ENCODE measurements at regions not wholly inside any gene's neighbourhood (a gene's known extent, or its start where the extent isn't known, plus 50 kb on each side); places are given as distances from the start of the nearest gene placed in this dataset.
A peak's percentile ranks its signal among the peaks of the same experiment; 100 is the strongest.

DNA sequence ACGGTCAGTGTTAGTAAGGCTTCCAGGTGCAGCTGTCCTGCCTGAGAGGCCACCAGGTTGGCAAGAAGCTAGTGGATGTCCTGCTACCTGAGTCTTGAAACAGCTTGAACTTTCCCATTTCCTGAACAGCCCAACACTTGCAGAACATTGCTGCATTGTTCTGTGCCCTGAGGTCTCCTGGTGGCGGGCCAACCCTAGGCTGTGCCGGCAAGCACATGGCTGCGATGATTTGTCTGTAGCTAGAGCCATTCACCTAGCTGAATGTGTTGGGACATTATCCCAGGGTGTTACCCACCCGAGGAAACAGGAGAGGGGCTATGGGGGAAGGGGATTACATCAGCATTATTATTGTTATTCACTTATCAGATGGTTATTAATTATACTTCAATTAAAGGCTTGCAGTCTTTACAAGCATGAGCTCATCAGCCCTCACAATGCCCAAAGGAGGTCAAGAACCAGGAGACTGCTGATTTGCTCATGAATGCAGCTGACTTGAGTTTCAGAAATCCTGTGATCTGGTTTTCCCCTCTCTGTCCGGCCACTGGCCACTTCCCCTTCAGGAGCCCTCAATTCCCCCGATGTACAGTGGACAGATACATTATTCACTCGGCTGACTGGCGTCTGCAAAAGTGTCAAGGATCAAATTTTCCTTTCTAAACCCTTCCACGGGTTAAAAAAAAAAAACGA lies 187.6 kb upstream of the TSC22D1 start:
- no peak overlapping the region for H2AK5ac ChIP-seq (ENCODE audit: low read depth, low read length)
- no peak overlapping the region for H3K4ac ChIP-seq (replicated peaks; ENCODE audit: insufficient read length, low read depth, low read length)
- H2BK20ac ChIP-seq (ENCODE audit: low read length) = no peak overlapping the region
- DNase-seq (ENCODE audit: low read depth in 1 of 2, low spot score in 2 of 2) (no peak), FAIRE-seq (no peak)
- ChIA-PET POLR2A (ENCODE audit: partially characterized antibody) (interaction anchor here (0.6 to 0.8 kb wide), 2 partner anchors 36 to 55 kb away, joined by 3 read pairs; no protein-coding TSS in a partner anchor), CTCF (ENCODE audit: partially characterized antibody) (interaction anchor here (0.9 kb wide), 1 partner anchor 112 kb away, joined by 5 read pairs; no protein-coding TSS in a partner anchor)
- peak overlapping the region; percentile 3 for H2AFZ ChIP-seq (ENCODE audit: low read length)
- H3K9ac ChIP-seq (replicated peaks in 1 of 4; ENCODE audit: extremely low read depth in 1 of 4, low read depth in 3 of 4, low read length in 3 of 4) = no peak overlapping the region
- H3K4me1 ChIP-seq (replicated peaks in 1 of 4; ENCODE audit: control insufficient read depth in 3 of 4, insufficient read depth in 4 of 4, low read length in 3 of 4) = peaks cover 0 to 10% (median 2%) of the 10 kb centered on the region in 4 experiments; a peak in 3 of 7 replicates
- H2BK120ac ChIP-seq (replicated peaks; ENCODE audit: low read depth, low read length) = no peak overlapping the region
- H4K20me1 ChIP-seq (replicated peaks in 1 of 2; ENCODE audit: control insufficient read depth in 1 of 2, insufficient read depth in 2 of 2, low read length in 2 of 2) = no peaks in the 10 kb centered on the region
- H3K4me2 ChIP-seq (ENCODE audit: insufficient read depth in 1 of 2, low read depth in 2 of 2, low read length in 2 of 2) = no peak overlapping the region
- no peak overlapping the region for H2BK15ac ChIP-seq (ENCODE audit: low read length)
- peak overlapping the region; percentile 62; the same call in 1 of the 2 replicates for H2BK12ac ChIP-seq (ENCODE audit: low read depth, low read length)
- H3K23me2 ChIP-seq (ENCODE audit: low read depth, low read length) = no peaks in the 10 kb centered on the region; the same call in 1 of the 2 replicates
- no peak overlapping the region for H4K8ac ChIP-seq (ENCODE audit: extremely low read depth, insufficient read depth, low read length)
- WGBS, 2 experiments (ENCODE audit: extremely low coverage in 1 of 2, insufficient coverage in 1 of 2, insufficient read length in 1 of 2, insufficient replicate concordance in 2 of 2, low coverage in 1 of 2, low lambda C conversion rate in 2 of 2, missing lambda C conversion rate in 1 of 2) = 89% methylated on average over 9 of the region's 11 CpGs; no CpG with 5 or more reads in 1 of the 2 experiments
- TF ChIP-seq, protein P1, sequence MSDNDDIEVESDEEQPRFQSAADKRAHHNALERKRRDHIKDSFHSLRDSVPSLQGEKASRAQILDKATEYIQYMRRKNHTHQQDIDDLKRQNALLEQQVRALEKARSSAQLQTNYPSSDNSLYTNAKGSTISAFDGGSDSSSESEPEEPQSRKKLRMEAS (IDR thresholded peaks at IDR 0.05) = 0 out of 2 replicates have a peak, but pooled peaks have one; percentile 48
- TF ChIP-seq, protein P2, sequence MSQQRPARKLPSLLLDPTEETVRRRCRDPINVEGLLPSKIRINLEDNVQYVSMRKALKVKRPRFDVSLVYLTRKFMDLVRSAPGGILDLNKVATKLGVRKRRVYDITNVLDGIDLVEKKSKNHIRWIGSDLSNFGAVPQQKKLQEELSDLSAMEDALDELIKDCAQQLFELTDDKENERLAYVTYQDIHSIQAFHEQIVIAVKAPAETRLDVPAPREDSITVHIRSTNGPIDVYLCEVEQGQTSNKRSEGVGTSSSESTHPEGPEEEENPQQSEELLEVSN (IDR thresholded peaks at IDR 0.05) = 0 out of 2 replicates have a peak, but pooled peaks have one; percentile 25
- no peak for TF ChIP-seq HDAC2 (IDR thresholded peaks at IDR 0.05; ENCODE audit: borderline replicate concordance in 1 of 2, low read depth in 2 of 2, low read length in 2 of 2)
- H3K18ac ChIP-seq (ENCODE audit: extremely low read depth, low read length) = no peak overlapping the region
- H4K5ac ChIP-seq (ENCODE audit: insufficient read length, low read depth, low read length) = no peak overlapping the region
- no peaks in the 10 kb centered on the region for H3K79me2 ChIP-seq (ENCODE audit: control insufficient read depth in 1 of 2, insufficient read depth in 2 of 2, low read length in 2 of 2)
- H3K27me3 ChIP-seq (replicated peaks in 1 of 4; ENCODE audit: control insufficient read depth in 3 of 4, extremely low read depth in 1 of 4, insufficient read depth in 3 of 4, low read length in 3 of 4) = no peaks in the 10 kb centered on the region
- no peak overlapping the region for H2BK5ac ChIP-seq (ENCODE audit: low read depth, low read length)
- no peak overlapping the region for H3K4me3 ChIP-seq (ENCODE audit: extremely low read depth in 1 of 4, insufficient read depth in 2 of 4, low read depth in 3 of 4, low read length in 4 of 4)
- H3K36me3 ChIP-seq (ENCODE audit: control insufficient read depth in 2 of 4, insufficient read depth in 4 of 4, low read length in 3 of 4) = no peaks in the 10 kb centered on the region
- H3K9me3 ChIP-seq (ENCODE audit: insufficient read depth in 2 of 2, low read depth in 1 of 2, low read length in 1 of 2) = no peaks in the 10 kb centered on the region
- no peak overlapping the region for H3K14ac ChIP-seq (ENCODE audit: insufficient read length)
- no peak overlapping the region for H4K91ac ChIP-seq (replicated peaks; ENCODE audit: insufficient read length, low read length)
- H3K23ac ChIP-seq (ENCODE audit: insufficient read length) = no peak overlapping the region
- no peak overlapping the region for H3K27ac ChIP-seq (ENCODE audit: low read depth, low read length)
- no peaks in the 10 kb centered on the region for H3K79me1 ChIP-seq (ENCODE audit: low read depth, low read length)
- no peak overlapping the region for H3K56ac ChIP-seq (replicated peaks; ENCODE audit: insufficient read length, low read depth, low read length)
